ENCODE measurements at regions not wholly inside any gene's neighbourhood (a gene's known extent, or its start where the extent isn't known, plus 50 kb on each side); places are given as distances from the start of the nearest gene placed in this dataset.

DNA sequence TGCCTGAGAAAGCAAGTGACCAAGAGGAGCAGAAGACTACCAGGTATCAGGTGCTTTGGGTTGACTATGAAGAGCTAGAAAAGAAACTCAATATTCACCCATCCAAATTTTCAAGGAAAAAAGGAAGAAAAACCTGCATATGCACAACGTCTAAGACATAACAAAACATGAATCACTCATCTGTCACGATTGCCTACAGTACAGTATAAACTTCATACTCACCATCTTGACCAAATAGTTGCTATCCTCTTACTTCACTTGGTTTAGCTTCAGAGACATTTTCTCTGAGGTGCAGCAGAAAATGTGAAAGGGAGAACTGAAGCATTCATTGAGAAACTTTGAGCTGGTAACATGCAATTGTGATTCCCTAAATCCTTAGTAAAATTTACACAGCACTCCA is 228.6 kb upstream of the MPDZ start:
- H3K9ac ChIP-seq (ENCODE audit: low read depth in 1 of 2, low read length in 2 of 2), result no peak overlapping the region
- H3K27me3 ChIP-seq (ENCODE audit: control insufficient read depth in 1 of 2, insufficient read depth in 2 of 2, low read length in 2 of 2), result no peaks in the 10 kb centered on the region
- no peaks in the 10 kb centered on the region for H3K9me3 ChIP-seq (ENCODE audit: control insufficient read depth in 1 of 2, low read length in 2 of 2)
- no peaks in the 10 kb centered on the region for H3K36me3 ChIP-seq (ENCODE audit: control insufficient read depth in 1 of 2, insufficient read depth in 2 of 2, low read length in 2 of 2)
- no peak overlapping the region for H3K4me3 ChIP-seq (ENCODE audit: low read depth in 1 of 2, low read length in 2 of 2)
- H3K4me1 ChIP-seq (ENCODE audit: control insufficient read depth in 1 of 2, insufficient read depth in 2 of 2, low read length in 2 of 2), result no peaks in the 10 kb centered on the region
- no peak overlapping the region for H3K27ac ChIP-seq (ENCODE audit: low read depth, low read length)

- Histone ChIP-seq H3K36me3 (ENCODE audit: control insufficient read depth in 1 of 2, insufficient read depth in 2 of 2, low read length in 2 of 2) (no peaks in the 10 kb centered on the region), H3K4me1 (ENCODE audit: control insufficient read depth in 1 of 2, insufficient read depth in 2 of 2, low read length in 2 of 2) (no peaks in the 10 kb centered on the region), H3K27me3 (ENCODE audit: control insufficient read depth in 1 of 2, insufficient read depth in 2 of 2, low read length in 2 of 2) (no peaks in the 10 kb centered on the region), H3K27ac (ENCODE audit: low read depth, low read length) (no peak overlapping the region), H3K9me3 (ENCODE audit: control insufficient read depth in 1 of 2, low read length in 2 of 2) (no peaks in the 10 kb centered on the region), H3K4me3 (ENCODE audit: low read depth in 1 of 2, low read length in 2 of 2) (no peak overlapping the region), H3K9ac (ENCODE audit: low read depth in 1 of 2, low read length in 2 of 2) (no peak overlapping the region)
Observed at GRCh38 chr9:13505797-13506196, 226.3 kb upstream of the MPDZ start.

DNA sequence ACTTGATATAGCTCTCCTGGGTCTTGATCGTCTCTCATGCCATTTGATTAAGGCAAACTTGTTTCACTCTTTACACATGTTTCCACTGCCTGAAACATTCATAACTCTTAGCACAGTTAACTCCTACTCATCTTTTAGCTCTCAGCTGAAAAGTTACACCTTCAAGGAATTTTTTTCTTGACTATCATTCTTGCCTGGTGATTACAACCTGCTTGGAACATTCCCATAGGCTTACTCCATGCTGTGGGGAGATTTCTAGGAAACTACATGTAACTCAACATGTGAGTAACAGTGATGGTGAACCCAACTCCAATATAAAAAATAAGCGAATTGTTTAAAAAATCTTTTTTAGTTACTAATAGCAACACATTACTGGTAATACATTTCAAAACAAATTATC is 224.1 kb upstream of the MPDZ start:
- Histone ChIP-seq H3K9ac (ENCODE audit: low read depth in 1 of 2, low read length in 2 of 2) (no peak overlapping the region), H3K27me3 (ENCODE audit: control insufficient read depth in 1 of 2, insufficient read depth in 2 of 2, low read length in 2 of 2) (no peaks in the 10 kb centered on the region), H3K36me3 (ENCODE audit: control insufficient read depth in 1 of 2, insufficient read depth in 2 of 2, low read length in 2 of 2) (no peaks in the 10 kb centered on the region), H3K4me1 (ENCODE audit: control insufficient read depth in 1 of 2, insufficient read depth in 2 of 2, low read length in 2 of 2) (no peaks in the 10 kb centered on the region), H3K4me3 (ENCODE audit: low read depth in 1 of 2, low read length in 2 of 2) (no peak overlapping the region), H3K27ac (ENCODE audit: low read depth, low read length) (no peak overlapping the region), H3K9me3 (ENCODE audit: control insufficient read depth in 1 of 2, low read length in 2 of 2) (no peaks in the 10 kb centered on the region)

GRCh38 chr9:13502484-13502883 is 223.0 kb upstream of the MPDZ start:
- H3K27me3 ChIP-seq (ENCODE audit: control insufficient read depth in 1 of 2, insufficient read depth in 2 of 2, low read length in 2 of 2), result no peaks in the 10 kb centered on the region
- H3K4me1 ChIP-seq (ENCODE audit: control insufficient read depth in 1 of 2, insufficient read depth in 2 of 2, low read length in 2 of 2), result no peaks in the 10 kb centered on the region
- H3K4me3 ChIP-seq (ENCODE audit: low read depth in 1 of 2, low read length in 2 of 2), result no peak overlapping the region
- H3K9ac ChIP-seq (ENCODE audit: low read depth in 1 of 2, low read length in 2 of 2), result no peak overlapping the region
- H3K36me3 ChIP-seq (ENCODE audit: control insufficient read depth in 1 of 2, insufficient read depth in 2 of 2, low read length in 2 of 2), result no peaks in the 10 kb centered on the region
- H3K9me3 ChIP-seq (ENCODE audit: control insufficient read depth in 1 of 2, low read length in 2 of 2), result no peaks in the 10 kb centered on the region
- no peak overlapping the region for H3K27ac ChIP-seq (ENCODE audit: low read depth, low read length)

DNA sequence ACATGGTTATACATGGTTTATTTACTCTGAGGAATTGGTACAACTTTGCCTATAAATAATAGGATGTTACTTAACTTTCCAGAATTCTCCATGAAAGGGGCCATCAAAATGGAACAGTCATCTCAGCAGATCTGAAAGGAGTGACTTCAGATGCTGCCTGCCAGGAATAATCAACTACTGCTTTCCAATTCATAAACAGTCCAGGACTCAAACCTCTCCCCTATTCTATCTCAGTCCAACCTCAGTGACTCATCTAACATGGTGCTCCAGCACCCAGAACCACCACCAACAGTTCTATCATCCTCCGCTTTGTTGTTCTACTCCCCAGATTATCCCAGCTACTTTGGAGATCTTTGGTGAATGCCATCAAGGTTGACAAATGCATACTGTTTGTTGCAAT is 221.5 kb upstream of the MPDZ start:
- no peak overlapping the region for H3K4me3 ChIP-seq (ENCODE audit: low read depth in 1 of 2, low read length in 2 of 2)
- H3K36me3 ChIP-seq (ENCODE audit: control insufficient read depth in 1 of 2, insufficient read depth in 2 of 2, low read length in 2 of 2), result no peaks in the 10 kb centered on the region
- H3K27ac ChIP-seq (ENCODE audit: low read depth, low read length), result no peak overlapping the region
- no peaks in the 10 kb centered on the region for H3K27me3 ChIP-seq (ENCODE audit: control insufficient read depth in 1 of 2, insufficient read depth in 2 of 2, low read length in 2 of 2)
- no peaks in the 10 kb centered on the region for H3K4me1 ChIP-seq (ENCODE audit: control insufficient read depth in 1 of 2, insufficient read depth in 2 of 2, low read length in 2 of 2)
- no peak overlapping the region for H3K9ac ChIP-seq (ENCODE audit: low read depth in 1 of 2, low read length in 2 of 2)
- no peaks in the 10 kb centered on the region for H3K9me3 ChIP-seq (ENCODE audit: control insufficient read depth in 1 of 2, low read length in 2 of 2)

- H3K4me1 ChIP-seq (ENCODE audit: control insufficient read depth in 1 of 2, insufficient read depth in 2 of 2, low read length in 2 of 2), result no peaks in the 10 kb centered on the region
- no peak overlapping the region for H3K4me3 ChIP-seq (ENCODE audit: low read depth in 1 of 2, low read length in 2 of 2)
- H3K9ac ChIP-seq (ENCODE audit: low read depth in 1 of 2, low read length in 2 of 2), result no peak overlapping the region
- H3K36me3 ChIP-seq (ENCODE audit: control insufficient read depth in 1 of 2, insufficient read depth in 2 of 2, low read length in 2 of 2), result no peaks in the 10 kb centered on the region
- no peaks in the 10 kb centered on the region for H3K27me3 ChIP-seq (ENCODE audit: control insufficient read depth in 1 of 2, insufficient read depth in 2 of 2, low read length in 2 of 2)
- no peaks in the 10 kb centered on the region for H3K9me3 ChIP-seq (ENCODE audit: control insufficient read depth in 1 of 2, low read length in 2 of 2)
- H3K27ac ChIP-seq (ENCODE audit: low read depth, low read length), result no peak overlapping the region
Observed at GRCh38 chr9:13500034-13500433, 220.5 kb upstream of the MPDZ start.

DNA sequence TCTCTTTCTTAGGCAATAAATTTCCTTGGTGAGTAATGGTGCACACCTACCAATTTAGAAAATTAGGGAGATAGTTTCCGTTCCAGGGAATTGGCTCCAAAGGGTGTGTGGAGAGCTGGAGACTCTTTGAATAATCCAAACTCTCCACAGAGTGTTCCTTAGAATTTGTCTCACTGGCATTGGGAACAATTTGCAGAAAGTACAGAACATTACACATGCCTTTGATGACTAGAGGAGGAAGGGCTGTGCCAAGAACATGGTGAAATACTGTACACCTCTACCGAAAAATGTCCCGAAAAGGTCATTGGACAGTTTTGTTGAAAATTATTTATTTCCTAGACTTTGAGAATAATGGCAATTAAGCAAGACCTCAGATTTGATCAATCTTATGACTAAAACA is 214.2 kb upstream of the MPDZ start:
- Histone ChIP-seq H3K9me3 (ENCODE audit: control insufficient read depth in 1 of 2, low read length in 2 of 2) (no peaks in the 10 kb centered on the region), H3K9ac (ENCODE audit: low read depth in 1 of 2, low read length in 2 of 2) (no peak overlapping the region), H3K4me1 (ENCODE audit: control insufficient read depth in 1 of 2, insufficient read depth in 2 of 2, low read length in 2 of 2) (no peaks in the 10 kb centered on the region), H3K36me3 (ENCODE audit: control insufficient read depth in 1 of 2, insufficient read depth in 2 of 2, low read length in 2 of 2) (no peaks in the 10 kb centered on the region), H3K27me3 (ENCODE audit: control insufficient read depth in 1 of 2, insufficient read depth in 2 of 2, low read length in 2 of 2) (no peaks in the 10 kb centered on the region), H3K27ac (ENCODE audit: low read depth, low read length) (no peak overlapping the region), H3K4me3 (ENCODE audit: low read depth in 1 of 2, low read length in 2 of 2) (no peak overlapping the region)

DNA sequence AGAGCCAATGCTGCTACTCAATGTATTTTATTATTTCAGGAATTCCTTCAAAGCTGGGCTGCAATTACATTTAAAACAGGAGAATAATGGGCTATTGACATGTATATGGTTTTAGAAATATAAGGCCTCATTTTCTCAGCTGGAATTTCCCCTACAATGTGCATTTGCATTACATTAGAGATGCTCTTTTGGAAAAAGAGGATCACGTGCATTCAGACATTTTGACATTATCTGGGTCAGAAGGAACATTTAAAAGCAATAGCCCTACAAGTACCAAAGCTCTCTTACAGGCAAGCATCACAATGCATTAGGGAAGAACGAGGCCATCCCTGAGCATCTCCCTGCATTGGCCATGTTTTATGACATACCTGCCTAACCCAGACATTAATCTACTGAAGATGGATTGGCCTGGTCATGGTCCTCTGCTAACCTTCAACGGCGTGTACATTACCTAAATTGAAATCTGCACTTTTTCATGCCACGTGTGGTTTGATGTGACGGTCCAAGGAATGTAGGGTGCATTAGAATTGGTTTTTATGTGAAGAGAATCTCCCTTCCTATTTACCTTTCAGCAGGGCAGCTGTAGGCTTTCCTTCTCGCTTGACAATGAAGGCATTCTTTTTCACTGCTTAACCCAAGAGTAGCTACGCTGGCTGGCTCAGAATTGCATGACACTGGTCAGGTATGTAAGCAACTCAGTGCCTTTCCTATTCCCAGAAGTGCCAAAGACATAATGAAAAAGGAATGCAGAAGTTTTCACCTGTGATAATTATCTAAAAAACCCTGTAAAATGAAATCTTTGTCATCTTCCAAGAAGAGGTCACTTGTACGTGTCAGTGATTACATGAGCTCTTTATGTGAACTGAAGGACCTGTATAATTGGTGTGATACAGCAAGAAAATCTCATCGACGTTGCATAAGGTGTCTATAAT is 212.3 kb upstream of the MPDZ start:
- no peaks in the 10 kb centered on the region for H3K36me3 ChIP-seq (ENCODE audit: control insufficient read depth in 1 of 2, insufficient read depth in 2 of 2, low read length in 2 of 2)
- no peak overlapping the region for H3K4me3 ChIP-seq (ENCODE audit: low read depth in 1 of 2, low read length in 2 of 2)
- no peak overlapping the region for H3K27ac ChIP-seq (ENCODE audit: low read depth, low read length)
- no peaks in the 10 kb centered on the region for H3K9me3 ChIP-seq (ENCODE audit: control insufficient read depth in 1 of 2, low read length in 2 of 2)
- no peak overlapping the region for H3K9ac ChIP-seq (ENCODE audit: low read depth in 1 of 2, low read length in 2 of 2)
- H3K4me1 ChIP-seq (ENCODE audit: control insufficient read depth in 1 of 2, insufficient read depth in 2 of 2, low read length in 2 of 2), result no peaks in the 10 kb centered on the region
- no peaks in the 10 kb centered on the region for H3K27me3 ChIP-seq (ENCODE audit: control insufficient read depth in 1 of 2, insufficient read depth in 2 of 2, low read length in 2 of 2)

DNA sequence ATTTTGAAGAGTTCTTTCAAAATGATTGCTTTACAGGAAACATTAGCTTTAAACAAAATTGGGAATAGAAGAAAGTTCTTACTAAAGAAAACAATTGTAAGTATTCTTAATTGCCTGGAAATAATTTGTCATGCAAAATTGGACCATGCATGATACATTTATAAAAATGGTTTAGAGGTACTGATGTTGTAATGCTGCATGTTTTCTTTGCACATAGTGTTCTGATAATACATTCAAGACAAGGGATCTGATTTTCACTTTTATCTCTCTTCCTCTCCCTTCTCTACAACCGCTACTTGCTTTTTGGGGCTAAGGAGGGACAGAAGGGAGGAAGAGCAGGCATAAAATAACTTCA is 211.6 kb upstream of the MPDZ start:
- no peak overlapping the region for H3K9ac ChIP-seq (ENCODE audit: low read depth in 1 of 2, low read length in 2 of 2)
- H3K36me3 ChIP-seq (ENCODE audit: control insufficient read depth in 1 of 2, insufficient read depth in 2 of 2, low read length in 2 of 2), result no peaks in the 10 kb centered on the region
- H3K9me3 ChIP-seq (ENCODE audit: control insufficient read depth in 1 of 2, low read length in 2 of 2), result no peaks in the 10 kb centered on the region
- no peak overlapping the region for H3K4me3 ChIP-seq (ENCODE audit: low read depth in 1 of 2, low read length in 2 of 2)
- H3K4me1 ChIP-seq (ENCODE audit: control insufficient read depth in 1 of 2, insufficient read depth in 2 of 2, low read length in 2 of 2), result no peaks in the 10 kb centered on the region
- H3K27ac ChIP-seq (ENCODE audit: low read depth, low read length), result no peak overlapping the region
- no peaks in the 10 kb centered on the region for H3K27me3 ChIP-seq (ENCODE audit: control insufficient read depth in 1 of 2, insufficient read depth in 2 of 2, low read length in 2 of 2)

DNA sequence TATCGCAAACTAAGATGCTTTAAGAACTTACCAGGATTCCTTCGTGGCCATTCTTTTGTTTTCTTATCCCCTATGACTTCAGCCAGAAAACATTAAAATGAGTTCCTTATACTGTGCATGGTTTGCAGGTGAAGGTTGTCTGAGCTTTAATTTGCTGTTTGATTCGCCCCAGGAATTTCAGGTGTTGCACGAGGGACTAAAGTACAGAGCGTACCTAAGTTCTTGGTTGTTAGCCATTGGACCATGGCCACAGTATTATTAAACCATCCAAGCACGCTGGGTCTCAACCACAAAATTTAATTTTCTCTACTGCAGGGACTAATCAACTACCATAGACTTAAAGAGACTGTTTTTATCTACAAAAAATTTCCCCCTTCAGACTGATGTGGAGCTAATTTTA is 208.4 kb upstream of the MPDZ start:
- no peaks in the 10 kb centered on the region for H3K4me1 ChIP-seq (ENCODE audit: control insufficient read depth in 1 of 2, insufficient read depth in 2 of 2, low read length in 2 of 2)

More for the DNA sequence above, 208.4 kb upstream of the MPDZ start:
- Histone ChIP-seq H3K36me3 (ENCODE audit: control insufficient read depth in 1 of 2, insufficient read depth in 2 of 2, low read length in 2 of 2) (no peaks in the 10 kb centered on the region), H3K9me3 (ENCODE audit: control insufficient read depth in 1 of 2, low read length in 2 of 2) (no peaks in the 10 kb centered on the region), H3K27me3 (ENCODE audit: control insufficient read depth in 1 of 2, insufficient read depth in 2 of 2, low read length in 2 of 2) (no peaks in the 10 kb centered on the region), H3K4me3 (ENCODE audit: low read depth in 1 of 2, low read length in 2 of 2) (no peak overlapping the region), H3K9ac (ENCODE audit: low read depth in 1 of 2, low read length in 2 of 2) (no peak overlapping the region), H3K27ac (ENCODE audit: low read depth, low read length) (no peak overlapping the region)

Measured in duodenal mucosa (tissue), 2 donors.